ENCODE measurements at regions not wholly inside any gene's neighbourhood (a gene's known extent, or its start where the extent isn't known, plus 50 kb on each side); places are given as distances from the start of the nearest gene placed in this dataset.

DNA sequence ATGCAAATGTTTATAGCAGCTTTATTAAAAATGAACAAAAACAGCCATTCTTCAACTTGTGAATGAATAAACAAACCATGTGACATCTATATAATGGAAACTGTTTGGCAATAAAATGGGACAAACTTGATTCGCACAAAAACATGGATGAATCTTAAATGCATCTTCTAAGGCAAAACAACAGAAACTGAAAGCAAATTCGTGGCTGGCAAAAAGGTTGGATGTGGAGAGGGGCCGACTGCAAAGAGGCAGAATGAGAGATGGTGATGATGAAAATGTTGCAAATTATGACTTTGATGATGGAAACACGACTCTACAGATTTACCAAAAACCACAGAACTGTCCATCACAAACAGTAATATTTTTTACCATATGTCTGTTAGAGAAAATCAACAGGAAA, 327.0 kb upstream of the NR5A2 start:
- no peaks in the 10 kb centered on the region for H3K4me1 ChIP-seq (ENCODE audit: control insufficient read depth, insufficient read depth, low read length)
- POLR2A ChIA-PET, result no interaction called here
- no peaks in the 10 kb centered on the region for H3K36me3 ChIP-seq (ENCODE audit: control insufficient read depth, insufficient read depth, low read length)
- DNase-seq (ENCODE audit: low read depth, low spot score) (no peak), ATAC-seq (no peak)
- in situ Hi-C loops (cut with HindIII; ENCODE audit: low pct_unique_long_range_greater_than_20kb, low sequenced_read_pairs), result no loop called here
- no peaks in the 10 kb centered on the region for H3K27me3 ChIP-seq (ENCODE audit: control insufficient read depth, insufficient read depth, low read length)
- intact Hi-C loops (cut with micrococcal nuclease; ENCODE audit: unreplicated experiment), result no loop called here
- peak overlapping the region in 1 of 2 experiments; percentile 27; a peak in 2 of 4 replicates for H3K4me3 ChIP-seq (ENCODE audit: low read depth in 2 of 2, low read length in 2 of 2)
- H3K27ac ChIP-seq (ENCODE audit: low read length), result no peak overlapping the region
- CTCF ChIA-PET, result interaction anchor here (0.9 kb wide), 1 partner anchor 9 kb away, joined by 6 read pairs; no protein-coding TSS in a partner anchor
- H3K9me3 ChIP-seq (ENCODE audit: control insufficient read depth, insufficient read depth, low read depth, low read length), result no peaks in the 10 kb centered on the region
- no peak for TF ChIP-seq POLR2AphosphoS5 (IDR thresholded peaks at IDR 0.05; ENCODE audit: low read depth, low read length)
- no peak for TF ChIP-seq REST (IDR thresholded peaks at IDR 0.05; ENCODE audit: insufficient read depth in 1 of 2, low read depth in 2 of 2, low read length in 1 of 2)
- TF ChIP-seq, protein P1, sequence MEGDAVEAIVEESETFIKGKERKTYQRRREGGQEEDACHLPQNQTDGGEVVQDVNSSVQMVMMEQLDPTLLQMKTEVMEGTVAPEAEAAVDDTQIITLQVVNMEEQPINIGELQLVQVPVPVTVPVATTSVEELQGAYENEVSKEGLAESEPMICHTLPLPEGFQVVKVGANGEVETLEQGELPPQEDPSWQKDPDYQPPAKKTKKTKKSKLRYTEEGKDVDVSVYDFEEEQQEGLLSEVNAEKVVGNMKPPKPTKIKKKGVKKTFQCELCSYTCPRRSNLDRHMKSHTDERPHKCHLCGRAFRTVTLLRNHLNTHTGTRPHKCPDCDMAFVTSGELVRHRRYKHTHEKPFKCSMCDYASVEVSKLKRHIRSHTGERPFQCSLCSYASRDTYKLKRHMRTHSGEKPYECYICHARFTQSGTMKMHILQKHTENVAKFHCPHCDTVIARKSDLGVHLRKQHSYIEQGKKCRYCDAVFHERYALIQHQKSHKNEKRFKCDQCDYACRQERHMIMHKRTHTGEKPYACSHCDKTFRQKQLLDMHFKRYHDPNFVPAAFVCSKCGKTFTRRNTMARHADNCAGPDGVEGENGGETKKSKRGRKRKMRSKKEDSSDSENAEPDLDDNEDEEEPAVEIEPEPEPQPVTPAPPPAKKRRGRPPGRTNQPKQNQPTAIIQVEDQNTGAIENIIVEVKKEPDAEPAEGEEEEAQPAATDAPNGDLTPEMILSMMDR (IDR thresholded peaks at IDR 0.05), result no peak
- TF ChIP-seq TCF7L2 (IDR thresholded peaks at IDR 0.05; ENCODE audit: low read depth, low read length), result no peak
- TF ChIP-seq SIN3A (IDR thresholded peaks at IDR 0.05; ENCODE audit: borderline replicate concordance, insufficient read depth, low read depth, low read length), result no peak
- BruUV-seq (replicated peaks), result no TSS peak

GRCh38 chr1:199701726-199702125, 325.8 kb upstream of the NR5A2 start:
- H3K27me3 ChIP-seq (ENCODE audit: control insufficient read depth, insufficient read depth, low read length), result no peaks in the 10 kb centered on the region
- H3K4me3 ChIP-seq (ENCODE audit: low read depth in 2 of 2, low read length in 2 of 2), result no peak overlapping the region
- ChIA-PET POLR2A (no interaction called here), CTCF (no interaction called here)
- DNase-seq (ENCODE audit: low read depth, low spot score), result no peak
- intact Hi-C loops (cut with micrococcal nuclease; ENCODE audit: unreplicated experiment) (no loop called here), in situ Hi-C loops (cut with HindIII; ENCODE audit: low pct_unique_long_range_greater_than_20kb, low sequenced_read_pairs) (no loop called here)
- ATAC-seq, result no peak
- H3K36me3 ChIP-seq (ENCODE audit: control insufficient read depth, insufficient read depth, low read length), result no peaks in the 10 kb centered on the region
- no peaks in the 10 kb centered on the region for H3K4me1 ChIP-seq (ENCODE audit: control insufficient read depth, insufficient read depth, low read length)
- no peak overlapping the region for H3K27ac ChIP-seq (ENCODE audit: low read length)
- H3K9me3 ChIP-seq (ENCODE audit: control insufficient read depth, insufficient read depth, low read depth, low read length), result no peaks in the 10 kb centered on the region
- TF ChIP-seq REST (IDR thresholded peaks at IDR 0.05; ENCODE audit: insufficient read depth in 1 of 2, low read depth in 2 of 2, low read length in 1 of 2), result no peak
- no peak for TF ChIP-seq POLR2AphosphoS5 (IDR thresholded peaks at IDR 0.05; ENCODE audit: low read depth, low read length)
- TF ChIP-seq TCF7L2 (IDR thresholded peaks at IDR 0.05; ENCODE audit: low read depth, low read length), result no peak
- TF ChIP-seq, protein P1 (IDR thresholded peaks at IDR 0.05), result no peak
- no peak for TF ChIP-seq SIN3A (IDR thresholded peaks at IDR 0.05; ENCODE audit: borderline replicate concordance, insufficient read depth, low read depth, low read length)
- no TSS peak for BruUV-seq (replicated peaks)
